ENCODE measurements at regions not wholly inside any gene's neighbourhood (a gene's known extent, or its start where the extent isn't known, plus 50 kb on each side); places are given as distances from the start of the nearest gene placed in this dataset.

DNA sequence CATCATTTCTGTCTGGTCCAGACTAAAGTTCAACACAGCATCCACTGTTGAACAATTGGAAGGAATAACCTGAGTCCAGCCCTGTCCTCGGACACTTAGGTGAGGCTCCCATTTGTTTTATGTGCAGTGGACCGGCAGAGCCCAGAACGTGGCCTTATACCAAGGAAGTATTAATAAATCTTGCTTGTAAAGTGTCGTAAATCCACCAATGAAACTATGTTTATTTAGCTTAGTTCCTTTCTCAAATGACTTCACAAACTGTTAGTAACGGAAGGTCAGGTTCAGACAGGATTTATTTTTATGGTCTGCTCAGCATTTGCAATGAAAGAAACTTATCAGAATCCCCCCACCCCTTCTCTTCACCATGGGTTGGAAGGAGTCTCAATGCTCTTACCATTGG, 149.5 kb downstream of the PCSK1 start:
- ATAC-seq (no peak), FAIRE-seq (no peak), DNase-seq (ENCODE audit: low read depth, low spot score) (no peak)
- no peaks in the 10 kb centered on the region for H3K79me2 ChIP-seq (ENCODE audit: control insufficient read depth, insufficient read depth, low read length)
- H3K9ac ChIP-seq (ENCODE audit: control insufficient read depth, insufficient read depth, low read length) = no peak overlapping the region
- no TSS peak for BruUV-seq (replicated peaks)
- WGBS (ENCODE audit: insufficient coverage, insufficient replicate concordance, low lambda C conversion rate, missing lambda C conversion rate) = 86% methylated on average over 5 of the region's 5 CpGs
- in situ Hi-C loops (cut with MboI) (no loop called here), intact Hi-C loops (cut with micrococcal nuclease; ENCODE audit: unreplicated experiment) (no loop called here)
- H3K27me3 ChIP-seq (replicated peaks in 1 of 2; ENCODE audit: control insufficient read depth in 2 of 2, insufficient read depth in 2 of 2, low read length in 1 of 2) = no peaks in the 10 kb centered on the region
- SMC1A ChIA-PET (ENCODE audit: uncharacterized antibody, unreplicated experiment) = no interaction called here
- CTCF ChIA-PET = no interaction called here
- H2AFZ ChIP-seq (ENCODE audit: control insufficient read depth, low read depth, low read length) = no peak overlapping the region
- no peaks in the 10 kb centered on the region for H3K36me3 ChIP-seq (ENCODE audit: control insufficient read depth in 2 of 2, insufficient read depth in 2 of 2, low read length in 1 of 2)
- peaks cover 11% of the 10 kb centered on the region; the same call in 1 of the 2 replicates for H3K4me1 ChIP-seq (ENCODE audit: control insufficient read depth, insufficient read depth, low read length)
- H3K9me3 ChIP-seq (replicated peaks; ENCODE audit: control insufficient read depth, insufficient read depth, low read length) = no peaks in the 10 kb centered on the region; the same call in 2 of the 3 replicates
- H4K20me1 ChIP-seq (ENCODE audit: control insufficient read depth, insufficient read depth) = no peaks in the 10 kb centered on the region
- POLR2A ChIA-PET = no interaction called here
- H3K4me3 ChIP-seq = no peak overlapping the region
- no peak overlapping the region for H3K4me2 ChIP-seq (ENCODE audit: control insufficient read depth, insufficient read depth)
- RAD21 ChIA-PET (ENCODE audit: unreplicated experiment) = no interaction called here
- no peak overlapping the region for H3K27ac ChIP-seq (ENCODE audit: control insufficient read depth, insufficient read depth)
- TF ChIP-seq, protein P1, sequence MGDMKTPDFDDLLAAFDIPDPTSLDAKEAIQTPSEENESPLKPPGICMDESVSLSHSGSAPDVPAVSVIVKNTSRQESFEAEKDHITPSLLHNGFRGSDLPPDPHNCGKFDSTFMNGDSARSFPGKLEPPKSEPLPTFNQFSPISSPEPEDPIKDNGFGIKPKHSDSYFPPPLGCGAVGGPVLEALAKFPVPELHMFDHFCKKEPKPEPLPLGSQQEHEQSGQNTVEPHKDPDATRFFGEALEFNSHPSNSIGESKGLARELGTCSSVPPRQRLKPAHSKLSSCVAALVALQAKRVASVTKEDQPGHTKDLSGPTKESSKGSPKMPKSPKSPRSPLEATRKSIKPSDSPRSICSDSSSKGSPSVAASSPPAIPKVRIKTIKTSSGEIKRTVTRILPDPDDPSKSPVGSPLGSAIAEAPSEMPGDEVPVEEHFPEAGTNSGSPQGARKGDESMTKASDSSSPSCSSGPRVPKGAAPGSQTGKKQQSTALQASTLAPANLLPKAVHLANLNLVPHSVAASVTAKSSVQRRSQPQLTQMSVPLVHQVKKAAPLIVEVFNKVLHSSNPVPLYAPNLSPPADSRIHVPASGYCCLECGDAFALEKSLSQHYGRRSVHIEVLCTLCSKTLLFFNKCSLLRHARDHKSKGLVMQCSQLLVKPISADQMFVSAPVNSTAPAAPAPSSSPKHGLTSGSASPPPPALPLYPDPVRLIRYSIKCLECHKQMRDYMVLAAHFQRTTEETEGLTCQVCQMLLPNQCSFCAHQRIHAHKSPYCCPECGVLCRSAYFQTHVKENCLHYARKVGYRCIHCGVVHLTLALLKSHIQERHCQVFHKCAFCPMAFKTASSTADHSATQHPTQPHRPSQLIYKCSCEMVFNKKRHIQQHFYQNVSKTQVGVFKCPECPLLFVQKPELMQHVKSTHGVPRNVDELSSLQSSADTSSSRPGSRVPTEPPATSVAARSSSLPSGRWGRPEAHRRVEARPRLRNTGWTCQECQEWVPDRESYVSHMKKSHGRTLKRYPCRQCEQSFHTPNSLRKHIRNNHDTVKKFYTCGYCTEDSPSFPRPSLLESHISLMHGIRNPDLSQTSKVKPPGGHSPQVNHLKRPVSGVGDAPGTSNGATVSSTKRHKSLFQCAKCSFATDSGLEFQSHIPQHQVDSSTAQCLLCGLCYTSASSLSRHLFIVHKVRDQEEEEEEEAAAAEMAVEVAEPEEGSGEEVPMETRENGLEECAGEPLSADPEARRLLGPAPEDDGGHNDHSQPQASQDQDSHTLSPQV (IDR thresholded peaks at IDR 0.05) = no peak
- no peak for TF ChIP-seq SMAD5 (IDR thresholded peaks at IDR 0.05; ENCODE audit: low read depth)
- no peak for TF ChIP-seq MXI1 (IDR thresholded peaks at IDR 0.05; ENCODE audit: low read depth, low read length)
- TF ChIP-seq FOXK2 (IDR thresholded peaks at IDR 0.05) = no peak
- TF ChIP-seq, protein P2, sequence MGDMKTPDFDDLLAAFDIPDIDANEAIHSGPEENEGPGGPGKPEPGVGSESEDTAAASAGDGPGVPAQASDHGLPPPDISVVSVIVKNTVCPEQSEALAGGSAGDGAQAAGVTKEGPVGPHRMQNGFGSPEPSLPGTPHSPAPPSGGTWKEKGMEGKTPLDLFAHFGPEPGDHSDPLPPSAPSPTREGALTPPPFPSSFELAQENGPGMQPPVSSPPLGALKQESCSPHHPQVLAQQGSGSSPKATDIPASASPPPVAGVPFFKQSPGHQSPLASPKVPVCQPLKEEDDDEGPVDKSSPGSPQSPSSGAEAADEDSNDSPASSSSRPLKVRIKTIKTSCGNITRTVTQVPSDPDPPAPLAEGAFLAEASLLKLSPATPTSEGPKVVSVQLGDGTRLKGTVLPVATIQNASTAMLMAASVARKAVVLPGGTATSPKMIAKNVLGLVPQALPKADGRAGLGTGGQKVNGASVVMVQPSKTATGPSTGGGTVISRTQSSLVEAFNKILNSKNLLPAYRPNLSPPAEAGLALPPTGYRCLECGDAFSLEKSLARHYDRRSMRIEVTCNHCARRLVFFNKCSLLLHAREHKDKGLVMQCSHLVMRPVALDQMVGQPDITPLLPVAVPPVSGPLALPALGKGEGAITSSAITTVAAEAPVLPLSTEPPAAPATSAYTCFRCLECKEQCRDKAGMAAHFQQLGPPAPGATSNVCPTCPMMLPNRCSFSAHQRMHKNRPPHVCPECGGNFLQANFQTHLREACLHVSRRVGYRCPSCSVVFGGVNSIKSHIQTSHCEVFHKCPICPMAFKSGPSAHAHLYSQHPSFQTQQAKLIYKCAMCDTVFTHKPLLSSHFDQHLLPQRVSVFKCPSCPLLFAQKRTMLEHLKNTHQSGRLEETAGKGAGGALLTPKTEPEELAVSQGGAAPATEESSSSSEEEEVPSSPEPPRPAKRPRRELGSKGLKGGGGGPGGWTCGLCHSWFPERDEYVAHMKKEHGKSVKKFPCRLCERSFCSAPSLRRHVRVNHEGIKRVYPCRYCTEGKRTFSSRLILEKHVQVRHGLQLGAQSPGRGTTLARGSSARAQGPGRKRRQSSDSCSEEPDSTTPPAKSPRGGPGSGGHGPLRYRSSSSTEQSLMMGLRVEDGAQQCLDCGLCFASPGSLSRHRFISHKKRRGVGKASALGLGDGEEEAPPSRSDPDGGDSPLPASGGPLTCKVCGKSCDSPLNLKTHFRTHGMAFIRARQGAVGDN (IDR thresholded peaks at IDR 0.05) = no peak
- no peak for TF ChIP-seq TARDBP (IDR thresholded peaks at IDR 0.05; ENCODE audit: borderline replicate concordance)
- no peak for TF ChIP-seq NFIC (IDR thresholded peaks at IDR 0.05; ENCODE audit: low read depth, low read length)
- TF ChIP-seq, protein P3, sequence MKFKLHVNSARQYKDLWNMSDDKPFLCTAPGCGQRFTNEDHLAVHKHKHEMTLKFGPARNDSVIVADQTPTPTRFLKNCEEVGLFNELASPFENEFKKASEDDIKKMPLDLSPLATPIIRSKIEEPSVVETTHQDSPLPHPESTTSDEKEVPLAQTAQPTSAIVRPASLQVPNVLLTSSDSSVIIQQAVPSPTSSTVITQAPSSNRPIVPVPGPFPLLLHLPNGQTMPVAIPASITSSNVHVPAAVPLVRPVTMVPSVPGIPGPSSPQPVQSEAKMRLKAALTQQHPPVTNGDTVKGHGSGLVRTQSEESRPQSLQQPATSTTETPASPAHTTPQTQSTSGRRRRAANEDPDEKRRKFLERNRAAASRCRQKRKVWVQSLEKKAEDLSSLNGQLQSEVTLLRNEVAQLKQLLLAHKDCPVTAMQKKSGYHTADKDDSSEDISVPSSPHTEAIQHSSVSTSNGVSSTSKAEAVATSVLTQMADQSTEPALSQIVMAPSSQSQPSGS (IDR thresholded peaks at IDR 0.05; ENCODE audit: low read length) = no peak
- no peak for TF ChIP-seq BHLHE40 (IDR thresholded peaks at IDR 0.05; ENCODE audit: borderline replicate concordance in 1 of 2, low read depth in 2 of 2, low read length in 1 of 2)
- no peak for TF ChIP-seq NFYA (IDR thresholded peaks at IDR 0.05; ENCODE audit: borderline replicate concordance, low read depth, low read length)
- TF ChIP-seq, protein P4, sequence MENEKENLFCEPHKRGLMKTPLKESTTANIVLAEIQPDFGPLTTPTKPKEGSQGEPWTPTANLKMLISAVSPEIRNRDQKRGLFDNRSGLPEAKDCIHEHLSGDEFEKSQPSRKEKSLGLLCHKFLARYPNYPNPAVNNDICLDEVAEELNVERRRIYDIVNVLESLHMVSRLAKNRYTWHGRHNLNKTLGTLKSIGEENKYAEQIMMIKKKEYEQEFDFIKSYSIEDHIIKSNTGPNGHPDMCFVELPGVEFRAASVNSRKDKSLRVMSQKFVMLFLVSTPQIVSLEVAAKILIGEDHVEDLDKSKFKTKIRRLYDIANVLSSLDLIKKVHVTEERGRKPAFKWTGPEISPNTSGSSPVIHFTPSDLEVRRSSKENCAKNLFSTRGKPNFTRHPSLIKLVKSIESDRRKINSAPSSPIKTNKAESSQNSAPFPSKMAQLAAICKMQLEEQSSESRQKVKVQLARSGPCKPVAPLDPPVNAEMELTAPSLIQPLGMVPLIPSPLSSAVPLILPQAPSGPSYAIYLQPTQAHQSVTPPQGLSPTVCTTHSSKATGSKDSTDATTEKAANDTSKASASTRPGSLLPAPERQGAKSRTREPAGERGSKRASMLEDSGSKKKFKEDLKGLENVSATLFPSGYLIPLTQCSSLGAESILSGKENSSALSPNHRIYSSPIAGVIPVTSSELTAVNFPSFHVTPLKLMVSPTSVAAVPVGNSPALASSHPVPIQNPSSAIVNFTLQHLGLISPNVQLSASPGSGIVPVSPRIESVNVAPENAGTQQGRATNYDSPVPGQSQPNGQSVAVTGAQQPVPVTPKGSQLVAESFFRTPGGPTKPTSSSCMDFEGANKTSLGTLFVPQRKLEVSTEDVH (IDR thresholded peaks at IDR 0.05; ENCODE audit: low read depth, partially characterized antibody) = no peak
